HG02759 (cell line): ENCODE measurements at regions not wholly inside any gene's neighbourhood (a gene's known extent, or its start where the extent isn't known, plus 50 kb on each side); places are given as distances from the start of the nearest gene placed in this dataset.

ENCODE experiments used
- ATAC-seq: cut with Tn5 transposase; IDR thresholded peaks from one replicate; pipeline ENCODE4 v1.9.1; 2021; ENCODE audit warnings: mild to moderate bottlenecking, moderate library complexity; ENCODE audit not compliant: unreplicated experiment

GRCh38 chr14:86683561-86683960 is 1153.6 kb downstream of the FLRT2 start:
- no peak for ATAC-seq

GRCh38 chr14:86675059-86675458 is 1145.1 kb downstream of the FLRT2 start:
- no peak for ATAC-seq

DNA sequence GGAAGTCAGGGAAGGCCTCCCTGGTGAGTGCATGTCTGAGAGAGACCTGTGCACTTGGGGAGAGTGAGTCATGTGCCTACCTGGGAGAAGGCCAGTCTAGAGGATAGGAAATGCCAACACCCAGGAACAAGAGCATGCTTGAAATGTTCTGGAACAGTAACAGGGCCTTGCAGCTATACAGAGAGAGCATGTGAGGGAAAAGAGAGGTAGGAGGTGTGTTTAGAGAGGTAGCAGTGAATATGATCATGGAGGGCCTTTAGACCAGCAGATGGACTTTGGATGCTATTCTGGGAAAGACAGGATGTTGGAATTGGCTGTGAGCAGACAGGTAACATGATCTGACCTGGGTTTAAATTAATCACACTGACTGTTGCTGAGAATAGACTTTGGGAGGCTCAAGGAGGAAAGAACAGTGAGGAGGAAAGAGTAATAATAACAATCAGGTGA is 1143.6 kb downstream of the FLRT2 start:
- ATAC-seq: no peak

- ATAC-seq: no peak
These were observed 1142.1 kb downstream of the FLRT2 start for GRCh38 chr14:86672080-86672479.

DNA sequence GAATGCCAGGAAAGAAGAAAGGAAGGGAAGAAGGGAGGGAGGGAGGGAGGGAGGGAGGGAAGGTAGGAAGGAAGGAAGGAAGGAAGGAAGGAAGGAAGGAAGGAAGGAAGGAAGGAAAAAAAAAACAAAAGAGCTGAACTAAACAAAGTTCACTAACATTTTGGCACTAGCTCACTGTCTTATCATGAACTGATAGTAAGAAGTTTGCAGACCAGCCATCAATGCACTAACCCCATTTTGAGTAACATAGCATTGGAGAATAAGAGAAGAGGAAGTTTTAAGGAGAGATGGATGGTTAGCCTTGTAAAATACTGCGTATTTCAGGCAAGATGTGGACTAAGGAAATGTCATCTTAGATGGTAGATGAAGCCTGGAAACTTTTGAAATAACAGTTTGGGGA is 1136.0 kb downstream of the FLRT2 start:
- no peak for ATAC-seq

DNA sequence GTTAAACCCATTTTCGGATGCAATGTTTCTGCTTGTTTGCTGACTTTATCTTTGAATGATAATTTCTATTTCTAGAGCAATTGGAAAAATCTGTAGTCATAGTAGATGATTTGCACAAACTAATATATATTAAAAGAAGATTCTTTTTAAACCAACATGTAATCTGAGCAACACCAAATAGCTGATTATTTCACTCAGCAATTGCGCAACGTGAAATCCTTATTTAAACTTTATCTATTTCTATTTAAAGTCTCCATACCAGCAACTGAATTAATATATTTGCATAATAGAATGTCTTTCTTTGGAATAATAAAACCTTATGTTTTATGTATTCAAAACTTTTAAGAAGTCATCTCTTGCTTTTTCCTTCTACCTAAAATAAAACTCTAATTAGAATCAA is 1132.4 kb downstream of the FLRT2 start:
- no peak for ATAC-seq

DNA sequence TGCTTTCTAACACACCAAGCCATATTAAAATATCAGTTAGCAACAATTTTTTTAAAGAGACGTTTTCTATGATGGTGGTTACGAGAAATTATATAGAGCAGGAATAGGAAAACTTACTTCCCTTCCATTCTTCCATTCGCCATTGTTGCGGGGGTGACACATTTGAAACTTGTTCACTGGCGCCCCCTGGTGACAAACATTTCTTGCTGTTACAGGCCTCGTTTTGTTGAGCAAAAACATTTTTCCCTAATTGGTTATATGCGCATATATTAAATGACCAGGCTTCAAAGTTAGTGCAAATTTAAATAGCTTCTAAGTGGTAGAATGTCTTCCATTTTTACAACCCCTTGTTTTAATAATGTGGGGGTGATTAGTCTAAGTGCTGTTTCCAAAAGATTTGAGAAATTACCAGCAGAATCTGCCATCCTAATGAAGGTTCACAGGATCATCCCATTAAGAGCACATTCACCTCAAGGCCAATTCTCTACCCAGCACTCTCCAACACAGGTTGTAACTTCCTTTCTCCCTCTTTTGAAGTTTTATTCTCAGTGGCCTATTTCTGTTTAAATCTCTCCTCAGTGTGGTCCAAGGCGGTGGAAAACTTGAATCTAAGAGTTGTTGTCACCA is 1124.7 kb downstream of the FLRT2 start:
- no peak for ATAC-seq

DNA sequence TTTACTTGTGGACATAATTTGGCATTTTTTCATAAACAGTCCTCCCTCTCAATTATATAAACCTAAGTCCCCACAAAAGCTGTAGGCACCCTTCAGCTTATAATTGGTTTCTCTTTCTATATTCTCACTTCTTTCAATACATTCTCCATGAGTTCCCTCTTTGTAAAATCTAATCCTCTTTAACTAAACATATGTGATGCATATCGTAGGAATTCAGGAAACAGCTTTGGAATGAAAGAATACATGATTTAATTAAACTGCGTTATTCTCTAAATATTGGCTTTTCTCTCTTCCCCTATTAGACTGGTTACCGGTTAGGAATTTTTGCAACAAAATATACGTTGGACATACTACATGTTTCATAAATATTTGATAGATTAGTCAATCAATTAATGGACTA is 1122.6 kb downstream of the FLRT2 start:
- ATAC-seq: no peak

DNA sequence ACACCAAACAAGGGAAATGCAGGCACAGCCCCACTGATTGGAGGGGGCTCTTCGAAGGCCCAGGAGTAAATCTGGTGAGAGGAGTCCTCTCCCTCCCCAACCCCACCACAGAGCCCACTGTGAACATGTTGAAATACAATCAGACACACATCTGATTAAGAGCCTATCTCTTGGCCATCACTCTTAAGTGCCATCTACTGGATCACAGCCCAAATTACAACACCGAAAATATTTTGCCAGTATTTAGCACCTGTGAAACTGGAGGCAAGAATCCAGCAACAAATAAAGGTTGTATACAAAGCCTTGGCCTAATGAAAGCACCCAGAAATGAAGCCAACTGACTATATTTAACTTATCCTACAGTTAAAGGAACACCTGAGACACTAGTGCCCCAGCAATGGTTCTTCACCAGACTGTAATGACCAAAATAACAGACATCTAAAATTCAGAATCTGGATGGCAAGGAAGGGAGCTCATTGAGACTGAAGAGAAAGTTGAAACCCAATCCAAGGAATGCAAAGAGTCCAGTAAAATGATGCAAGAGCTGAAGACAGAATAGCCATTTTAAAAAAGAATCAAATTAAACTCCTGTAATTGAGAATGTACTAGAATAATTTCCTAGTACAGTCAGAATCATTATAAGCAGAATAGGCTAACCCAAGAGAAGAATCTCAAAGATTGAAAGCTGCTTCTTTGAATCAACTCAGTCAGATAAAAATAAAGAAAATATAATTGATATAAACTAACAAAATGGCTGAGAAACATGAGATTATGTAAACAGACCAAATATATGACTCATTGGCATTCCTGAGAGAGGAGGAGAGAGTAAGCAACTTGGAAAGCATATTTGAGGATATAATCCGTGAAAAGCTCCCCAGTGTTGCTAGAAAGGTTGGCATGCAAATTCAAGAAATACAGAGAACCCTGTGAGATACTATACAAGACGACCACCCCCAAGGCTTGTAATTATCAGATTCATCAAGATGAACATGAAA is 1117.0 kb downstream of the FLRT2 start:
- ATAC-seq: no peak

DNA sequence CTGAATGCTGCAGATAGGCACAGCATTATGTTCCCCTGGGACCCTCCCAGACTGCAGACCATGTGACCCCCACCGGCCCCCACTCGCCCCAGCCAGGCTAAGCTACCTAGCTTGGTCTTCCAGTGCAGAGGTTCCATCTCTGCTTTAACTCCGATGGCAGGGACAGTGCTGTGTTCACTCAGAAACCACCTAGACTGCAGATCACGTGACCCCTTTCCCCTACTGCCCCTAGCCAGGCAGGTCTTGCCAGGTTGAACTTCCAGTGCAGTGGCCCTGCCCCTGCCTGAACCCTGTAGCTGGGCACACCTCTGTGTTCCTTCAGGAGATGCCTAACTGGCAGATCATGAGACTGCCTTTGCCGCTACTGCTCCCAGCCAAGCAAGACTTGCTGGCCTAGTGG is 1116.2 kb downstream of the FLRT2 start:
- ATAC-seq: no peak

DNA sequence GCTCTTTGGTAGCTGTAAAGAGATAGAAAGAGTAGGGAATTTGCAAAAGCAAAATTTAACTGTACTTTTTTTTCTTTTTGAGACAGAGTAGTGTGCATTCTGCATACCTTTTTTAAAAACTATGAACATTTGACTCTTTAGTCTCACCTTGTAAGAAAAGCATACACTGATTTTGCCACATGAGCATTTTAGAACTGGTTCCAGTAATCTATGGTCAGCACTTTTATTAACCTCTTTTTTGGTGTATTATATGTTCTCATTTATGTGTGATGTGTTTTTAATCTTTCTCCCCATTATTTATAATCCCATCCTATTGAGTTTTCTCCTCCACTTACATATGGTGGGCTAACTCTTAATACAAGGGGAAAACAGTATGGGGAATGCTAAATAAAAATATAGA is 1111.4 kb downstream of the FLRT2 start:
- ATAC-seq: no peak

- ATAC-seq: no peak
These were observed 1110.3 kb downstream of the FLRT2 start for GRCh38 chr14:86640288-86640687.

DNA sequence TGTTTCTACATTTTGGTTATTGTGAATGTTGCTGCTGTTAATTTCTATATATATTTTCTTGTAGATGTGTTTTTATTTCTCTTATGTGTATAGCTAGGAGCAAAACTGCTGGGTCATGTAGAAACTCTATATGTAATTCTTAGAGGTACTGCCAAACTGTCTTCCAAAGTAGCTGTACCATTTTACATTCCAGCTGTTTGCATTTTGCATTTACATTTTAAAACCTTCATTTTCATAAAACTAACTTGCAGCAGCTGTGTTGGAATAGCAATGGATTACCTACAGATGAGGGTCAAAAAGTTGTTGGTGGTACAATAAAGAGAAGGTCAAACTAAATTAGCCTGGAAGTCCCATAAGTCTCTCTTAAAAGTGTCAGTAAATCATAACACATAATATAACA is 1109.7 kb downstream of the FLRT2 start:
- ATAC-seq: no peak

- ATAC-seq: no peak
These were observed 1109.2 kb downstream of the FLRT2 start for GRCh38 chr14:86639146-86639545.

DNA sequence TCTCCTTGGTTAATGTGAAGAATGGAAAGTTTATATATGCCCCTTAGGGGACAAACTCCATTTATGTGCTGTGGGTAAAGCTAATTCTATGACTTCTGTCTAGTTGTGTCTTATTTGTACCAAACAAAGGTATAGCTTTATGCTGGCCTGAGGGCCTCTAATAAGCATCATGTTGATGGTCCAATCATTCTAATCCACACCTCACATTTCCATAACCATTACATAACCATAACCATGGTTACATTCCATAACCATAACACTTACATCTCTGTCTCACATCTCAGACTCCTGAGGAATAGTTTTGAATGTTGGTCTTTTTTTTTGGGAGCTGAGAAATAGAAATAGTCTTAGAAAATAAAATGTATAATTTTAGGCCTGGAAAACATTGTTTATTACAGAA is 1097.1 kb downstream of the FLRT2 start:
- no peak for ATAC-seq

GRCh38 chr14:86626530-86626929 is 1096.6 kb downstream of the FLRT2 start:
- ATAC-seq: no peak

- ATAC-seq: no peak
These were observed 1095.7 kb downstream of the FLRT2 start for GRCh38 chr14:86625637-86626036.

DNA sequence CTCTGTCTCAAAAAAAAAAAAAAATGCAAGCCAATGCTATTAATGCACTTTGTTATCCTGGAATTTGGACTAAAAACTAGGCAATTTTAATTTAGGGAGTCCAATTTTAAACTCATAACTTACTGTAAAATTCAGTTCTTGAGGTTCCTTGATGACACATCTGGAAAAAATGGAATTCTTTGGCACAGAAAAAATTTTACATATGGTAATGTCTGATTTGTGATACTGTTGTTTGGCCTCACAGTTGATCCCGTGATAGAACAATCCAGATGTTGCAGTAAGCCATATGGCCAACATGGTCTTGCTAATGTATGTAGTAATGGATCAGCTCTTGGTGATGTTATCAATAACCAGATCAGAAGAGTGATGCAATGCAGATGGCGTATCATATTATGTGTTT is 1089.8 kb downstream of the FLRT2 start:
- ATAC-seq: no peak

- ATAC-seq: no peak
These were observed 1083.8 kb downstream of the FLRT2 start for GRCh38 chr14:86613786-86614185.

- ATAC-seq: no peak
These were observed 1083.2 kb downstream of the FLRT2 start for GRCh38 chr14:86613126-86613525.

- ATAC-seq: no peak
These were observed 1074.6 kb downstream of the FLRT2 start for GRCh38 chr14:86604561-86604960.

DNA sequence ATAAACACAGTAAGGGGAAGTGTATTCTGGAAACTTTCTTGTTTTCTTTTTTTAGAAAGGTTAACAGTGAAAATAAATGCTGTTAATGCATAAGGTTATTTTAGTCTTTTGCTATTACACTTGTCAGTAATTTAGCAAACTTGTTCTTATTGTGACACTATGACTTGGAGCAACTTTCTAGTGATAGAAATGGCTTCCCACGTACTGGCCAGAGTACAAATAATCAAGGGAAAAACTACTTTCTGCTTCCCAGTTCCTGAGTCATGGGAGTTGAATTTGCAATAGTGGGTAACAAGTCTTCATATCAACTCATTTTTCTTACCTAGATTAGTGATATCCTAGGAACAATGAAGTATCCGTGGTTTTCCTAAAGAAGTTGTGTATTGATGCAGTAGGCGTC is 1072.3 kb downstream of the FLRT2 start:
- no peak for ATAC-seq
